Activated CD4-positive, alpha-beta T cell treated with anti-CD3 and anti-CD28 coated beads, Interleukin-2, Interleukin-6, amounts not matched to agents 100 ng/mL and 50 ng/mL, durations not matched to agents 16 hours and 8 hours (primary cell): ENCODE measurements at regions not wholly inside any gene's neighbourhood (a gene's known extent, or its start where the extent isn't known, plus 50 kb on each side); places are given as distances from the start of the nearest gene placed in this dataset.
A peak's percentile ranks its signal among the peaks of the same experiment; 100 is the strongest.
"Not testable (repeated sequence)": the region's sequence is repeated elsewhere in the genome, so short reads cannot be mapped to it uniquely, and the experiment has no call there.

Source experiments
- DNase-seq: peaks from one replicate; pipeline ENCODE4 v3.0.0-alpha.2; 2020

DNA sequence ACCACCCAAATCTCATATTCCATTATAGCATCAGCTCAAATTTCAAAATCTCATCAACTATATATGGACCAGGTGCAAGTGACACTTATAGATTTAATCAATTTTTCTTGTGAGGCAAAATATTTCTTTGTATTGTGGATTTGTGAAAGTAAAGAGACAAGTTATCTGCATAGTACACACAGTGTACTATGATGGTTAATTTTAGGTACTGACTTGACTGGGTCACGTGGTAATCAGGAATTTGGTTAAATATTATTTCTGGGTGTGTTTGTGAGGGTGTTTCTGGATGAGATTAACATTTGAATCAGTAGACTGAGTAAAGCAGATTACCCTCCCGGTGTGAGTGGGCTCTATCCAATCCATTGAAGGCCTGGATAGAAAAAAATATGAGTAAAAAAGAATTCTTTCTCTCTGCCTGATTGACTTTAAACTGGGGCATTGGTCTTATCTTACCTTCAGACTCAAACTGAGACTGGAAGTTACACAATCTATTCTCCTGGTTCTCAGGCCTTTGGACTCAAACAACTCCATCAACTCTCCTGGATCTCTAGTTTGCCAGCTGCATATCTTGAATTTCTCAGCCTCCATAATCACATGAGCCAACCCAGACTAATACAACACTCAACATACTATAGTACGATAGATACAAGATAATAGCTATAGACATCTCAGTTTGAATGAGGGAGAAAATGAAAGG, 799.9 kb downstream of the NAP1L3 start:
- not testable (repeated sequence) for DNase-seq

DNA sequence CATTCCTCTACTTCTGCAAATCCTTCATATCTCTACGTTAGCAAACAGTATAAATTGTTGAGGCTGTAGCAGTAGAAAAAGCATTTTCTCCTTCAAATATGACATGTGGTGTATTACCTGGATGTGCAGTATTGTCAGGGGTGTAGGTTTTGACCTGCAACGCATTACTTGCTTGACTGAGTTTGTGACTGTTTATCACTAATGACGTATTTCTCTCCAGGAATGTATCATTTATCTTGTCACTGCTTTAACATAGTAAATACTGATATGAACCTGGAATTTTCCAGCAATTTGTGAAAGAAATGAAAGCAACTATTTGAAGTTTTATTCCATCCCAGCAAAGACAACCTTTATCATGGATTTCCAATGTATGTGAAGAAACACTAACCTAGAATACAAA, 823.4 kb downstream of the NAP1L3 start:
- DNase-seq: not testable (repeated sequence)

DNA sequence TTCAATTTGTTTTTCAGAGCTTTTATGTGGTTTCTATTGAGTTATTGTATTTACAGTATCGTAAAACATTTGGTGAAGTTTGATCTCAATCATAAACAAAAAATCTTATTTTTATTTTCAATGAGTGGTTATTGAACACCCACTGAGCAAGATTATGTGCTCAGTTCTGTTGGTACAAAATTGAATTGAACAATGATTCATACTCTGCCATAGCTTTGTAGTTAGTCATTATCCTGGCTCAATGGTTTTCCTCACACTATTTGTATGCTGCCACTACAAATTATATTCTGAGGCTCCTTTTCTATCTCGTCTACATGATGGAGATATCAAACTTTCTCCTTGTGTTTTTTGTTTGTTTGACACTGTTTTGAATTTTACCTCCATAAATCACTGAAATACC, 829.5 kb downstream of the NAP1L3 start:
- DNase-seq: not testable (repeated sequence)

DNA sequence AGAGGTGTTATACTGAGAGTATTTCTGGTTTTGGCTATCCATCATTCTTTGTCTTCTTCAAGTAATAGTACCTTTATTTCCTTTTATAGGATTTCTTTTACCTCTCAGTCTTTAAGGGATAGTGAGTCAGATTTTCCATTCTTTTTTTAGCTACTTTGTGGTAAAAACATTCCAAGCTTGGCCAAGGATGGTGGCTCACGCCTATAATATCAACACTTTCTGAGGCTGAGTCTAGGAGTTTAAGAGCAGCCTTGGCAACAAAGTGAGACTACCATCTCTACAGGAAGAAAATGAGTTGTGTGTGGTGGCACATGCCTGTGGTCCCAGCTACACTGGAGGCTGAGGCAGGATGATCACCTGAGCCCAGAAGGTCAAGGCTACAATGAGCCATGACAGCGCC, 840.6 kb downstream of the NAP1L3 start:
- DNase-seq: not testable (repeated sequence)

DNA sequence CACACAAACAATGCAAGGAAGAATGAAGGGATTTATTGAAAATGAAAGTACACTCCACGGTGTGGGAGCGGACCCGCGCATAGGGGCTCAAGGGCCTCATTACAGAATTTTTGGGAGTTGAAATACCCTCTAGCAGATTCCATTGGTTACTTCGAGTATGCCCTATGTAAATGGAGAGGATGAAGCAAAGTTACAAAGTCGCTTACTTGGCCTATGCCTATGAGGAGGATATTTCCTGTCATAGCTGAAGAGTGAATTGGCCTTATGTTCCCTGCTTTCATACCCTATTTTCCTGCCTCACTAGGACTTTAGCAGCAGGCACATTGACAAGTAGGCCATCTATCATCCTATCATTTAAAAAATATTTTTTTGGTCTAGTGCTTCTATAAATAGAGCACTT, 843.3 kb downstream of the NAP1L3 start:
- not testable (repeated sequence) for DNase-seq

DNA sequence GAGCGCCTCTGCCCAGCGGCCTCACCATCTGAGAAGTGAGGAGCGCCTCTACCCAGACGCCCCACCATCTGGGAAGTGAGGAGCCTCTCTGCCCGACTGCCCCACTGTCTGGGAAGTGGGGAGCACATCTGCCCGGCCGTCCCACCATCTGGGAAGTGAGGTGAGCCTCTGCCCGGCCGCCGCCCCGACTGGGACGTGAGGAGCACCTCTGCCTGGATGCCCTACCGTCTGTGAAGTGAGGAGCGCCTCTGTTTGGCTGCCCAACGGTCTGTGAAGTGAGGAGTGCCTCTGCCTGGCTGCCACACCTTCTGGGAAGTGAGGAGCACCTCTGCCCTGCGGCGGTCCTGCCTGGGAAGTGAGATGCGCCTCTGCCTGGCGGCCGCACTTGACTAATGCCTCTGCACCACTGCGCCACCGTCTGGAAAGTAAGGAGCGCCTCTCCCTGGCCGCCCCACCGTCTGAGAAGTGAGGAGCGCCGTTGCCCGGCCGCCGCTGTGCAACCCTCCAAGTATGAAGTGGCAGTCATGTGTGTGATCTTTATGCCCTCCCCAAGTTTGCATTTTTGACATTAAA, 851.7 kb downstream of the NAP1L3 start:
- DNase-seq: not testable (repeated sequence)

DNA sequence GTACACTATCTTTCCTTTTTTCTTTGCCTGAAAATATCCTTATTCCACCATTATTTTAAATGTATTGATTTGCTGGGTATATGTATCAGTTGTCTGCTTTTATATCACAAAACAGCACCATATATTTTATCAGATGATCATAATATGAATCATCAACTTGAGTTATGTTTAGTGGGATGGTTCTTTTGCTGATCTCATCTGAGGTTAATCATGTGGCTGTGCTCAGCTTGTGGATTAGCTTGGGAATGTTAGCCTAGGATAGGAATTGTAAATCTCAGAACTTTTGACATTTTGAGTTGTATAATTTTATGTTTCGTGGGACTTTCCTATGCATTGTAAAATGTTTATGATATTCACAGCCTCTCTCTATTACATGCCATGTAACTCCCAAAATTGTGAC, 881.3 kb downstream of the NAP1L3 start:
- not testable (repeated sequence) for DNase-seq

DNA sequence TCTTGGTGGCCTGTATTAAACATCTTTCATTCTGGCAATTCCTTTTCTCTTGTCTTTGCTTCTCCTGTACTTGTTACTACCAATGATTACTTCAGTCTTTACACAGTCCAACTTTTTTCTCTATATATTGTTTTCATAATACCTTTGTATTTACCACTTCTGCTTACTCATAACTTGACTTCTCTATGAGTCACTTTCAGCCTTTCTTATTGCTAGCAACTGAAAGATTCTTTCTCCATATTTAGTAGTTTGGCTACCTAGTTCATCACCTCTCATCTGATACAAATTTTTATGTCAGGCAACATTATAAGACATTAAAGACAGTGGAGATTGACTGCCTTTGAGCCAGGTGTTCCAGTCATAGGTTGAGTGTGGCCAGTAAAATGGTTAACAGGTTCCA, 893.3 kb downstream of the NAP1L3 start:
- peak; percentile 3 for DNase-seq

DNA sequence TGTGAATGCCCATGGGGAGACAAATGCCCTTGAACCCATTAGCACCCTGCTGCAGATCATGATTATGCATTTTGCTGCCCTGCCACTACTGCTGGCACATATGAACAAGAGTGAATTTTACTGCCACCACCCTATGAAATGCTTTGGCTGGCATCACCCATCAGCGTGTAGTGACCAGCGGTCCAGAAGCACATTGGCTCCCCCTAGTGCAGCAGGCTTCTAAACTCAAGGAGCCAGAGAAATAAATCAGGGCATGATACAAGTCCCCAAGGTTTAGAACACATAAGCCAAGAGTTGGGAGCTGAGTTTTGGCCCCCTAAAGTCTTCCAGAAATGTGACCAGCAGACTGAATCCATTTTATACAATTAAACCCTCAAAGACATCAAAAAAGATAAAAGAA, 899.4 kb downstream of the NAP1L3 start:
- DNase-seq: not testable (repeated sequence)

DNA sequence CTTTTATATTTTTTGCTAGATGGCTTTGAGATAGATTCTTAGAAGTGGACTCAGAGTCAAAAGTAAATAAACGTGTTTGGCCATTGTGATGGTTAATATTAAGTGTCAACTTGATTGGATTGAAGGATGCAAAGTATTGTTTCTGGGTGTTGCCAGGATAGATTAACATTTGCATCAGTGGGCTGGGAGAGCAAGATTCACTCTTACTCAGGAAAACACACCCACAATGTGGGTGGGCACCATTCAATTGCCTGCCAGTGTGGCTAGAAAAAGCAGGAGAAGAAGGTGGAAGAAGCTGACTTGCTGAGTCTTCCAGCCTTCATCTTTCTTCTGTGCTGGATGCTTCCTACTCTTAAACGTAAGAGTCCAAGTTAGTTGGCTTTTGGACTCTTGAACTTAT, 912.4 kb downstream of the NAP1L3 start:
- not testable (repeated sequence) for DNase-seq
